ENCODE measurements at regions not wholly inside any gene's neighbourhood (a gene's known extent, or its start where the extent isn't known, plus 50 kb on each side); places are given as distances from the start of the nearest gene placed in this dataset.

DNA sequence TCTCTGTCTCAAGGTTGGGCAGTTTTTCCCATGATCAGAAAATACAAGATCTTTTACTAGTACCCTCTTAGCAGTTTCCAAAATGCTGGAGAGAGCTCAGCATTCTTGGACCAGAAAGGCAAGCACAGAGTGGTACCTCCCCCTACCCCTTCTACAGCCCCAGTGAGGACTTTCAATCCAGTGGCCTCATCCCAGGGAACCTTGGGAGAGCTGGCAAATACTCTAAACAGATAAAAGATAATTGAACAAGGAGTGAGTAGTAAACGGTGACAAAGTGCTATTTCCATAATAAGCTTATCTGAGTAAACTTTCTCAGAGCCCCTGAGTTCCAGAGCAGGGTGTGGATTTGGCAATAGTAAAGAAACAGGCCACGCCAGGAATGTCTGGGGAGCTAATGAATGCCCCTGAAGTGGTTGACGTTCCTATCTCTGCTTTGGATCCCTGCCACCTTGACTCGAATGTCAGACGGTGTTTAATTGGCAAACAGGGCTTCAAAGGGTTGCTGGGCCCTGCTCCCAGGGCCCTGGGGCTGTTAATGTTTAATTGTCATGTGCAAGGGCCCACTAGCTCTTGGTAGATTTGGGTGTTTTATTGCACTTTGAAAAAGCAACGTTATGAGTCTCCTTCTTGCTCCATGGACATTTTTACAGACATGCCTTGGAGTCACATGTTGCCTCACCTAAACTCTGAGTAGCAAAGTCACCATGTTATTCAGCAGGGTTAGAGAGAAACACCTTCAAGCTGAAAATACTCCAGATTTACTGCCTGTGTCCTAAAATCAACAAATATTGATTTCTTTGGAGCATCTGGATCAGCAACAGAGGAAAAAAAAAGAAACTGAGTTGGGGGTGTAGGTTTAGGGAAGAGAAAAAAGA lies 239.9 kb downstream of the CYRIA start (continued):
- TF ChIP-seq CHD2 (IDR thresholded peaks at IDR 0.05; ENCODE audit: low read length) (no peak), FOSL1 (IDR thresholded peaks at IDR 0.05; ENCODE audit: insufficient read depth, low read depth, low read length) (no peak)

All from H1 (cell line).